DMS153 treated with DMSO at 0.1 percent for 48 hours (cell line): ENCODE measurements at regions not wholly inside any gene's neighbourhood (a gene's known extent, or its start where the extent isn't known, plus 50 kb on each side); places are given as distances from the start of the nearest gene placed in this dataset.

Experiments used
- DNase-seq: peaks from one replicate; lab custom pipeline; 2025; ENCODE audit not compliant: unreplicated experiment; lab: John Stamatoyannopoulos, UW

- DNase-seq, result no peak
Measured at GRCh38 chrX:109842611-109843010, 109.6 kb upstream of the ACSL4 start.

GRCh38 chrX:109843963-109844751, 111.1 kb upstream of the ACSL4 start:
- DNase-seq, result no peak

- no peak for DNase-seq
Measured at GRCh38 chrX:109844986-109845385, 111.9 kb upstream of the ACSL4 start.

GRCh38 chrX:109845996-109846395, 112.9 kb upstream of the ACSL4 start:
- DNase-seq, result no peak

GRCh38 chrX:109847257-109848187, 114.5 kb upstream of the ACSL4 start:
- DNase-seq, result no peak

GRCh38 chrX:109848461-109849050, 115.5 kb upstream of the ACSL4 start:
- no peak for DNase-seq

GRCh38 chrX:109854096-109854495, 121.0 kb upstream of the ACSL4 start:
- no peak for DNase-seq

- DNase-seq, result no peak
Measured at GRCh38 chrX:109855501-109855900, 122.4 kb upstream of the ACSL4 start.

- no peak for DNase-seq
Measured at GRCh38 chrX:109856974-109857373, 123.9 kb upstream of the ACSL4 start.

- no peak for DNase-seq
Measured at GRCh38 chrX:109857584-109858228, 124.6 kb upstream of the ACSL4 start.

GRCh38 chrX:109858602-109859341, 125.7 kb upstream of the ACSL4 start:
- DNase-seq, result no peak

- no peak for DNase-seq
Measured at GRCh38 chrX:109859651-109860050, 126.6 kb upstream of the ACSL4 start.

- DNase-seq, result no peak
Measured at GRCh38 chrX:109862433-109862832, 129.4 kb upstream of the ACSL4 start.

GRCh38 chrX:109863811-109864210, 130.8 kb upstream of the ACSL4 start:
- no peak for DNase-seq

- no peak for DNase-seq
Measured at GRCh38 chrX:109871121-109871888, 131.6 kb upstream of the TMEM164 start.

GRCh38 chrX:109872021-109872732, 130.7 kb upstream of the TMEM164 start:
- no peak for DNase-seq

GRCh38 chrX:109873574-109873973, 129.3 kb upstream of the TMEM164 start:
- DNase-seq, result no peak

- DNase-seq, result no peak
Measured at GRCh38 chrX:109873983-109874382, 128.9 kb upstream of the TMEM164 start.

- DNase-seq, result no peak
Measured at GRCh38 chrX:109874548-109874947, 128.4 kb upstream of the TMEM164 start.
